ENCODE measurements at regions not wholly inside any gene's neighbourhood (a gene's known extent, or its start where the extent isn't known, plus 50 kb on each side); places are given as distances from the start of the nearest gene placed in this dataset.

- no peak for DNase-seq (ENCODE audit: insufficient read length, low spot score, missing footprints)
- Histone ChIP-seq H3K9me3 (ENCODE audit: low read depth, low read length) (no peaks in the 10 kb centered on the region), H3K4me3 (ENCODE audit: insufficient read depth, low read length) (no peak overlapping the region), H3K4me1 (ENCODE audit: insufficient read depth, low read length) (no peaks in the 10 kb centered on the region), H3K27me3 (ENCODE audit: insufficient read depth, low read length) (no peaks in the 10 kb centered on the region), H3K36me3 (ENCODE audit: insufficient read depth, low read length) (no peaks in the 10 kb centered on the region), H3K4me2 (ENCODE audit: insufficient read depth, low read length) (no peak overlapping the region), H4K20me1 (ENCODE audit: insufficient read depth, low read length) (no peaks in the 10 kb centered on the region), H3K27ac (ENCODE audit: low read depth, low read length) (no peak overlapping the region), H2AFZ (ENCODE audit: low read length) (no peak overlapping the region), H3K79me2 (ENCODE audit: insufficient read depth, low read length) (no peaks in the 10 kb centered on the region)
- no peak for TF ChIP-seq CTCF (IDR thresholded peaks at IDR 0.05; ENCODE audit: extremely low read depth, low read depth, low read length)
Measured at GRCh38 chr1:71191520-71191919, 110.7 kb upstream of the ZRANB2 start.

GRCh38 chr1:71190843-71191242 is 110.0 kb upstream of the ZRANB2 start:
- Histone ChIP-seq H3K4me3 (ENCODE audit: insufficient read depth, low read length) (no peak overlapping the region), H3K9me3 (ENCODE audit: low read depth, low read length) (no peaks in the 10 kb centered on the region), H4K20me1 (ENCODE audit: insufficient read depth, low read length) (no peaks in the 10 kb centered on the region), H3K79me2 (ENCODE audit: insufficient read depth, low read length) (no peaks in the 10 kb centered on the region), H3K27ac (ENCODE audit: low read depth, low read length) (no peak overlapping the region), H2AFZ (ENCODE audit: low read length) (no peak overlapping the region), H3K36me3 (ENCODE audit: insufficient read depth, low read length) (no peaks in the 10 kb centered on the region), H3K4me1 (ENCODE audit: insufficient read depth, low read length) (no peaks in the 10 kb centered on the region), H3K4me2 (ENCODE audit: insufficient read depth, low read length) (no peak overlapping the region), H3K27me3 (ENCODE audit: insufficient read depth, low read length) (no peaks in the 10 kb centered on the region)
- DNase-seq (ENCODE audit: insufficient read length, low spot score, missing footprints) = no peak
- no peak for TF ChIP-seq CTCF (IDR thresholded peaks at IDR 0.05; ENCODE audit: extremely low read depth, low read depth, low read length)

- Histone ChIP-seq H3K4me2 (ENCODE audit: insufficient read depth, low read length) (no peak overlapping the region), H3K79me2 (ENCODE audit: insufficient read depth, low read length) (no peaks in the 10 kb centered on the region), H3K36me3 (ENCODE audit: insufficient read depth, low read length) (no peaks in the 10 kb centered on the region), H2AFZ (ENCODE audit: low read length) (no peak overlapping the region), H3K9me3 (ENCODE audit: low read depth, low read length) (no peaks in the 10 kb centered on the region), H3K4me3 (ENCODE audit: insufficient read depth, low read length) (no peak overlapping the region), H3K4me1 (ENCODE audit: insufficient read depth, low read length) (no peaks in the 10 kb centered on the region), H4K20me1 (ENCODE audit: insufficient read depth, low read length) (no peaks in the 10 kb centered on the region), H3K27ac (ENCODE audit: low read depth, low read length) (no peak overlapping the region), H3K27me3 (ENCODE audit: insufficient read depth, low read length) (no peaks in the 10 kb centered on the region)
- no peak for TF ChIP-seq CTCF (IDR thresholded peaks at IDR 0.05; ENCODE audit: extremely low read depth, low read depth, low read length)
- no peak for DNase-seq (ENCODE audit: insufficient read length, low spot score, missing footprints)
Measured at GRCh38 chr1:71184410-71184809, 103.6 kb upstream of the ZRANB2 start.

- H3K9me3 ChIP-seq (ENCODE audit: low read depth, low read length) = no peaks in the 10 kb centered on the region
- no peak overlapping the region for H2AFZ ChIP-seq (ENCODE audit: low read length)
- H3K27me3 ChIP-seq (ENCODE audit: insufficient read depth, low read length) = no peaks in the 10 kb centered on the region
- no peaks in the 10 kb centered on the region for H3K36me3 ChIP-seq (ENCODE audit: insufficient read depth, low read length)
- no peaks in the 10 kb centered on the region for H3K4me1 ChIP-seq (ENCODE audit: insufficient read depth, low read length)
- H3K79me2 ChIP-seq (ENCODE audit: insufficient read depth, low read length) = no peaks in the 10 kb centered on the region
- H4K20me1 ChIP-seq (ENCODE audit: insufficient read depth, low read length) = no peaks in the 10 kb centered on the region
- H3K4me2 ChIP-seq (ENCODE audit: insufficient read depth, low read length) = no peak overlapping the region
- H3K4me3 ChIP-seq (ENCODE audit: insufficient read depth, low read length) = no peak overlapping the region
- no peak for TF ChIP-seq CTCF (IDR thresholded peaks at IDR 0.05; ENCODE audit: extremely low read depth, low read depth, low read length)
- no peak for DNase-seq (ENCODE audit: insufficient read length, low spot score, missing footprints)
- H3K27ac ChIP-seq (ENCODE audit: low read depth, low read length) = no peak overlapping the region
Measured at GRCh38 chr1:71179997-71180396, 99.2 kb upstream of the ZRANB2 start.
